ENCODE measurements at regions not wholly inside any gene's neighbourhood (a gene's known extent, or its start where the extent isn't known, plus 50 kb on each side); places are given as distances from the start of the nearest gene placed in this dataset.
"Not testable (repeated sequence)": the region's sequence is repeated elsewhere in the genome, so short reads cannot be mapped to it uniquely, and the experiment has no call there.

- ATAC-seq; DNase-seq; intact Hi-C loops (cut with micrococcal nuclease): not testable (repeated sequence)
These were observed 388.1 kb upstream of the SPATA31A5 start for GRCh38 chr9:60525879-60526686.

- not testable (repeated sequence) for ATAC-seq, DNase-seq
These were observed 387.4 kb upstream of the SPATA31A5 start for GRCh38 chr9:60526694-60527231.

GRCh38 chr9:60544518-60544917 lies 369.7 kb upstream of the SPATA31A5 start:
- intact Hi-C loops (cut with micrococcal nuclease); ATAC-seq; DNase-seq: not testable (repeated sequence)

More at GRCh38 chr9:60526694-60527231, 387.4 kb upstream of the SPATA31A5 start:
- intact Hi-C loops (cut with micrococcal nuclease): not testable (repeated sequence)

- ATAC-seq: no peak
- intact Hi-C loops (cut with micrococcal nuclease): no loop called here
- no peak for DNase-seq
These were observed 368.8 kb upstream of the SPATA31A5 start for GRCh38 chr9:60545346-60545877.

GRCh38 chr9:60545878-60546385 lies 368.3 kb upstream of the SPATA31A5 start:
- intact Hi-C loops (cut with micrococcal nuclease): no loop called here
- DNase-seq: peak; percentile 10
- no peak for ATAC-seq

GRCh38 chr9:60546406-60546805 lies 367.8 kb upstream of the SPATA31A5 start:
- no peak for ATAC-seq
- intact Hi-C loops (cut with micrococcal nuclease): no loop called here
- DNase-seq: no peak

GRCh38 chr9:60546990-60547389 lies 367.2 kb upstream of the SPATA31A5 start:
- DNase-seq; ATAC-seq; intact Hi-C loops (cut with micrococcal nuclease): not testable (repeated sequence)
